ENCODE measurements at regions not wholly inside any gene's neighbourhood (a gene's known extent, or its start where the extent isn't known, plus 50 kb on each side); places are given as distances from the start of the nearest gene placed in this dataset.

DNA sequence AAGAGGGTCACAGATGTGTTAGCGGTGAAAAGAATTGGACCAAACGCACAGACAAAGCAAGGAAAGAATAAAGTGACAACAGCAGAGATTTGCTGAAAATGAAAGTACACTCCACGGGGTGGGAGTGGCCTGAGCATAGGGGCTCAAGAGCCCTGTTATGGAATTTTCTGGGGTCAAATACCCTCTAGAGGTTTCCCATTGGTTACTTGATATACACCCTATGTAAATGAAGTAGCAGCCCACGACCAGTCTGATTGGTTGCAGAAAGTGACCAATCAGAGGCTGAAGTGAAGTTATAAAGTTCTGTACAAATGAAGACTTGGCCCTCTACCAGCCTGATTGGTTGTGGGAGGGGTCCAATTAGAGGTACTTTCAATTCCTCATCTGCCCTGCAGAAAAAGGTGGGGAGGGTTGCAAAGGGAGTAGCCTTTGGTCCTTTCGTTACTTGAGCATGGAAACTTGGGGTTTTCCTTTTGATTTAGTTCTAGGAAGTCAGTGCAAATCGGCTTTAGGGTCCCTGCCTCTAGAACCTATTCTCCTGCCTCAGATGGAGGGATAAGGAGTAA is 125.6 kb upstream of the PRPS1L1 start:
- no peak for DNase-seq (ENCODE audit: low spot score)

DNA sequence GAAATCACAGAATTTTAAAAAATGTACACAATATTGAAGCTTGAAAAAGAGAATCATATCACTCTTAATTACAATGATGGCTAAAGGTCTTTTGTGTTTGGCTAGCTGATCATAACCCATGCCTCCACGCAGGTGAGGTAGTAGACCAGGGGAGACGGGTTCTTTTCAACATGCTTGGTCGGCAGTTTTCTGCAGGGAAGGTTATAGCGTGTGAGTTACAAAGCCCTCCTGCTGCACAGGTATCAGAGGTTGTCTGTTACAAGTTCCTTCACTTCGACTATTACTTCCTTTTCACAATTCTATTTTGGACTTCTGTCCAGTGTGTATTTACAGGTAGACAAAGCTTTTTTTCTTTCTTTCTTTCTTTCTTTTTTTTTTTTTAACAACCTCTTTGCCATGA is 127.1 kb upstream of the PRPS1L1 start:
- DNase-seq (ENCODE audit: low spot score) = no peak

DNA sequence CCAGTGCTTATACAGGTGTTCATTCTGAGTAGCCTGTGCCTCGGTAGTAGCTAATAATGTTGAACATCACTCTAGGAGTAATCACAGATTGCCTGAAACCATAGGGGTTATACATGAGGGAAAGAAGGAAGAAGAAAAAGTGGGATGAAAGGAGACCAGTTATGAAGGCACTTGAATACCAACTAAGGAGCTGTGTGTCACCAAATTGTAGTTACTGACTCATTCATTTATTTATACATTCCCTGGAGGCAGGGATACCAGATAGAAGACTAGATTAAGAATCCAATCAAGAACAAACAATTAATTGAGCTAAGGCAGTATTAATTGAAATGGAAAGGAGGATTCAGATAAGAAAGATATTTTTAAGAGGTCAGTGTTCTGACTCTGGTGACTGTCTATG is 129.6 kb upstream of the PRPS1L1 start:
- DNase-seq (ENCODE audit: low spot score) = no peak

DNA sequence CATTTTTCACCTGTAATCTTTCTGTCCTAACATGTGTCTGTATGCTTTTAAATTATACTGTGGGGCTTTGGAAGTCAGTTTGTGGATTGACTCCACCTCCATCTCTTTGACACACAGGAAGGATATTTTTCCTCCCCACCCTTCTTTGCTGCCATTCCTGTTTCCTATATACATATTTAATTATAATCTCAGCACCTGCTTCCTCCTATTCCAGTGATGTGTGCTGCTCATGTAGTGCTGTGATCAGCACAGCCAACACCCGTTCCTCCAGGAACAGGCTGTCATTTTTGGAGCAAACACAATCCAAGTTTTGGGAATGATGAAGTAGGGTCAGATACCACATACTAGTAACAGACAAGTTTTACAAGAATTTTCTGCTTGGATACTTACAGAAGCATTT is 135.0 kb upstream of the PRPS1L1 start:
- no peak for DNase-seq (ENCODE audit: low spot score)

DNA sequence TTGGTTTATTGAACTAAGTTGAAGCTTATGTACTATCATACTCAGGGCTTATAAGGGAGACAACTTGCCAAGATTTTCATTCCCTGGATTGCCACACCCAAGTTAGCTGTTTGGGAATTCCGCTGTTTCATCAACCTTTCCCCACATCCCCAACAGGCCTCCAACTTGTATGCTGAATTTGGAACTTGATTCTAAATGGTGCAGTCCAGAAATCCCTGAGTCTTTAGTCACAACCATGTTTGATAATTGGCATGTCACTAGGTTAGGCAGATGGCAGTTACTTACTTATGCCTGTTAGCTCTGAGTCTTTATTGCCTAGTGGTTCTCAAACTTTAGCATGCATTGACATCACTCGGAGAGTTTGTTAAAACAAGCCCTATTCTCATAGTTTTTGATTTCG is 135.4 kb upstream of the PRPS1L1 start:
- DNase-seq (ENCODE audit: low spot score) = no peak

DNA sequence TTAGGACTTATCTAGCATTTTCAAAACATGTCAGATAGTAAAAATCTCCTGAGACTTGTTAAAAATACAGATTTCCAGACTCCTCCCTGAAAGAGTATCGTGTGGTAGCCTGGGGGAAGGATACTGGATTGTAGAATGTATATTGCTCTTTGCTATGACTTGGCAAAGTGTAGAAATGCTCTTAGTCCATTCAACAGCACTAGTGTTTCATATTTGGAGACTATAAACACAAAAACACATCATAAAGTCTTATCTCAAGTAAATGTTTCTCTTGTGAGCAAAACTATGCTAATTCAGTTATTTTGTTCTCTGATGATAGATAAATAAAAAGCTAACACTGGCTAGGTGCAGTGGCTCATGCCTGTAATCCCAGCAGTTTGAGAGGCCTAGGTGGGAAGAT is 137.5 kb upstream of the PRPS1L1 start:
- DNase-seq (ENCODE audit: low spot score) = no peak

DNA sequence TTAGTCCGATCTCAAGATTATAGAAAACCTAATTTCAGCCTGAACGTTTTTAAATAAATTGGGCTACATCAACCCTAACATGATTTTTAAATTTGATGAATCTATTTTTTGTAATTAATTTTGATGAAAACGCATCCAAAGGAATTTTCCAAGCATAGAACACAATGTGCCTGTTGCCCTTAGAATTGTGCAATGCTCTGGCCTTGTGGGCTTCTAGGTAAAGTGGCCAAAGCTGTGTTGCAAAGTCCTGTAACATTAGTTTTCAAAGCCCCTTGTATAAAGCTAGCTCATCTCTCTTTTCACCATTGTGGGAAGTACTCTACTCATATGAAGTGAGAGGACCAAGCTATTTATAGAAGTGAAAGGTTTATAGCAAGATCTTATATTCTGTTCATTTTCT is 138.4 kb upstream of the PRPS1L1 start:
- no peak for DNase-seq (ENCODE audit: low spot score)

DNA sequence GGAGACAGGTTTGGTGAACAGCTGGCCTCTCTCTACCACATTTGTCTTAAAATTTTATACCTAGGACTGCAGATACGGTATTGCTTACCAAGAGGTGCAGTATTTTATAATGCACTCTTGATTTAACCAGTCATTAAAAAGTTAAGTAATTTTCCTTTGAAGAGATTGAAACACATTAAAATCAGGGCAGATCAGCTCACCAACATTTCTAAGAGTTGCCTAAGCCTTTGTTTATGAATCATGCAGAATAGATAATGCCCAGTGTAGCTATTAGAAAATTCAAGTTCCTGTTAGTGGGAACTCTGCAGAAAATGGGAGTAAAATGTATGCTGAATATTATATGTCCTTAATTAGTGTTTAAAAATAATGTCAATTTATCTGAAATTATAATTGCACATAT is 140.2 kb upstream of the PRPS1L1 start:
- no peak for DNase-seq (ENCODE audit: low spot score)

DNA sequence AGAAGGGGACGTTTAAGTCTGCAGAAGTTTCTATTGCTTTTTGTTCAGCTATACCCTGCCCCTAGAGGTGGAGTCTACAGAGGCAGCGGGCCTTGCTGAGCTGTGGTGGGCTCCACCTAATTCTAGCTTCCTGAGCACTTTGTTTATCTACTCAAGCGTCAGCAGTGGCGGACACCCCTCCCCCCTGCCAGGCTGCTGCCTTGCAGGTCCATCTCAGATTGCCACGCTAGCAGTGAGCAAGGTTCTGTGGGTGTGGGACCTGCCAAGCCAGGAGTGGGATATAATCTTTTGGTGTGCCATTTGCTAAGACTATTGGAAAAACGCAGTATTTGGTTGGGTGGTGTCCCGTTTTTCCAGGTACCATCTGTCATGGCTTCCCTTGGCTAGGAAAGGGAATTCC is 147.3 kb upstream of the PRPS1L1 start:
- DNase-seq (ENCODE audit: low spot score) = no peak

DNA sequence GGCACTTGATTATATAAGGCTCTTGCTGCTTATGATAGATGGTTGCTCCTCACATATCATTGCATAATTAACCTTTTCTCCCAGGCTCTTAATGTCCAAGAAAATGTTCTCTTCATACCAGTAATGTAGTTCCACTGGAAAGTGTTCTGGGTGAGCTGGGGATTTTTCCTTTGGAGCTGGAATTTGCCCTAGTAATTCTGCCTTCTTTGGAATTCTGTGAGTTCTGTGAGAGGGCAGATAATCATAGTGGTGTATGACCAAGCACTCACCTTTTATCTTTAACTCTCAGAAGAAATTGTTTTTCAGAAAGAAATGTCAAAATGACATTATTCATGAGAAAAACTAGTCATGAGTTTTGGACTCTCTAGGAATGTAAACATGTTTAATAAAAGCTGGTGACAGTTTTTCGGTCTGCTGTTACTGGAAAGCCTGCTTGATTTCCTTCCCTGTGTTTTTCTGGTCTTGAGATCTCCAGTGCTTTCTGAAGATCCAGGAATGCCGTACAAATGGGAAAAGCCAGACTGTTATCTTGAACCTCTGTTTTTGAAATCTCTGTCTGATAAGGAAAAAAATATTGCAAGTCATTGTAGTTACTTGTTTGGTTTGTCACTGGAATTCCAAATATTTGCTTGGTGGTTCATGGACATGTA is 148.3 kb upstream of the PRPS1L1 start:
- DNase-seq (ENCODE audit: low spot score) = no peak

DNA sequence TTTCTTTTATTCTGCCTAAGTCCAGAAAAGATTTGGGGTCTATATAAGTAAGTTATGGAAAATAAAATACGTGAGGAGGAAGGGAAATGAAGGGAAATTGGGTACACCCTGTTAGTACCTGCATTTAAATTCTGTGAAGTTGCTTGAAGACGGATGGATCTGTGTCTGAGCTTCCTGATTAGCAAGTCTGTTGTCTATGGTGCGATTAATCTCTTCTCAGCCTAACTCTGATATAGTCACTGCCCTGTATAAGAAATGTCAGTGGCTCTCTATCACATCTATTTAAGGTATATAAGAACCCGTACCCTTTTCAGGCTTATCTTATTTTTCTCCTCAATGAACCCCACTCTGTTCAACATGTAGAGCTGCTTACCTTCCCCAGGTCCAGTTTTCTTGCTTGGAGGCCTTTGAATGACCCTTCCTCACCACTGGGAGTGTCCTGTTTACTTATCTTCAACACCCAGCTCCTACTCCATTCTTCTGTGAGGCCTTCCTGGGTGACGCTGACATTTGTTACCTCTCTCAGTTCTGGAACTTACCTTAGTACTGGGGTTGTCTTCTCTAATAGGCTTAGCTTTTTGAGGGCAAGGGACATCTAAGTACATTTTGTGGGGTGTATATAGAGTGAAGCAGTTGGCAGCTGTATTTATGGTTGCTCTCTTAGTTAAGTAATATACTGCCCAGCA is 149.6 kb upstream of the PRPS1L1 start:
- no peak for DNase-seq (ENCODE audit: low spot score)

DNA sequence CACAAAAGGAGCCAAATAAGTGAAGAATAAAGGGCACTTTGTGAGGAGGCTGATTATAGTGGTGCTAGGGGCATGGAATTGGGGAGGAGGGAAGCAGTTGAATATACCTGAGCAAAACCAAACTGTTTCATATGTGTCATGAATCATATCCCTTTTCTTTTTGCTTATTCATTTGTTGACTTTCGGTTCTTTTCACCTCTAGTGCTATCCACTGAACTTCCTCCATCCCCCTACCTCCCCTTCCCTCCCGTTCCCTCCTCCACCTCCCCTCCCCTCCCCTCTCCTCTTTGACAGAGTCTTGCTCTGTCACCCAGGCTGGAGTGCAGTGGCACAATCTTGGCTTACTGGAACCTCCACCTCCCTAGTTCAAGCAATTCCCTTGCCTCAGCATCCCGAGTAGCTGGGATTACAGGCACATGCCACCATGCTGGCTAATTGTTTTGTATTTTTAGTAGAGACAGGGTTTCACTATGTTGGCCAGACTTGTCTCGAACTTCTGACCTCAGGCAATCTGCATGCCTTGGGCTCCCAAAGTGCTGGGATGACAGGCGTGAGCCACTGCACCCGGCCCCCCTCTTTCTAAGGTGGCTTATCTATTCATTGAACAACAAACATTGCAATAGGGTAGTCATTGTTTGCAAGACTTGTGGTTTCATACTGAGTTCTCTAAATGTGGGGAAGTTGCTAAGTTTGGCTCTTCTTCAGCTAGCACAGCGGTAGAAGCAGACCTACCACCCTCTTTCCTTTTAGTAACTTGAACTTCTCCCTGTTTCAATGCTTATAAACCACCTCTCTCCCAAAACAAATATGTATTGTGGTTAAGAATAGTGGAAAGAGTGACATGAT is 150.4 kb upstream of the PRPS1L1 start:
- peak; percentile 9 for DNase-seq (ENCODE audit: low spot score)

DNA sequence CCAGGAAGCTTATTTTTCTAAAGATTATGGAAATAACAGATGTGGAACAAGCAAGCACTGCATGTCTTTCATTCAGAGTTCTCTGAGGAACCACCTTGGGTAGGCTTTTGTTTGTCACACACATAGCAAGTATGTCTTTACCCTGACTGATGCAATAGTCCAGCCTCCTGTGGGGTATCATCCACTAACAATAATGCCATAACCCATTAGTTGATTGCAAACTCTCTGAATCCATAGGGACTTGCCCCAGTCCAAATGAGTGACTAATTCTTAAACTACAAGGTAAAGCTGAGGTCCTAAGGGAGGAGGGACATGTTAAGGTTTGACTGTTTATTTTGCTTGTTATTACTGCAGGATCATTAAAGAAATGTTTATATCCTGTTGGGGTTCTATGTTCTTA is 151.4 kb upstream of the PRPS1L1 start:
- no peak for DNase-seq (ENCODE audit: low spot score)

DNA sequence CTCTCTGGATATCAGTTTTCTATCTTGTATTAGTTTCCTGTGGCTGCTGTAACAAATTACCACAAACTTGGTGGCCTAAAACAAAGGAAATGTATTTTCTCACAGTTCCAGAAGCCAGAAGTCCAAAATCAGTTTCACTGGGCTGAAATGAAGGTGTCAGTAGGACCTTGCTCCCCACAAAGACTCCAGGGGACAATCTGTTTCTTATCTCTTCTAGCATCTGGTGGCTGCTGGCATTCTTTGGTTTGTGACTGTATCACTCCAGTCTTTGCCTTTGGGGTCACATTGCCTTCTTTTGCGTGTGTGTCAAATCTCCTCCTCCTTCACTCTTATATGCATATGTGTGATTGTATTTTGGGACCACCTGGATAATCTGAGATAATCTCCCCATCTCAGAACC is 153.0 kb upstream of the PRPS1L1 start:
- DNase-seq (ENCODE audit: low spot score) = no peak

DNA sequence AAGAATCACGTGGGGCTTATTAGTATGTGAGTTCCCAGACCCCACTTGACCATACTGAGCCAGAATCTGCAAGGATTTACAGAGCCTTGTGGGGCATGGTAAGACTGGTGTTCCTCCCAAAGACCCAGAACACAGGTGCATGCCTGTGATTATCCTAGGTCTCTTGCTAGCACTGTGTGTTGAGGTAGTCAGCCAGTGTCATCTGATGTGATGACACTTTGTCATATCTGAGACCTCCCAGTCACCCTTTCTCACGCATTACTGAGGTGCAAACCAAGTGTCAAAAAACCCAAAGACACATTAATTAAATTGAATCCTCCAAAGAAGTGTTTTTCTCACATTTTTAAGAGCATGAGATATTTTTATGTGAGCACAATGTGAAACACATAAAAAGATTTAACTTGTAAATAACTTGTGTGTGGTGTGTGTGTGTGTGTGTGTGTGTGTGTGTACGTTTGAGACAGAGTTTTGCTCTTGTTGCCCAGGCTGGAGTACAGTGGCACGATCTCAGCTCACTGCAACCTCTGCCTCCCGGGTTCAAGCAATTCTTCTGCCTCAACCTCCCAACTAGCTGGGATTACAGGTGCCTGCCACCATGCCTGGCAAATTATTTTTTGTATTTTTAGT is 162.0 kb upstream of the PRPS1L1 start:
- DNase-seq (ENCODE audit: low spot score) = no peak

DNA sequence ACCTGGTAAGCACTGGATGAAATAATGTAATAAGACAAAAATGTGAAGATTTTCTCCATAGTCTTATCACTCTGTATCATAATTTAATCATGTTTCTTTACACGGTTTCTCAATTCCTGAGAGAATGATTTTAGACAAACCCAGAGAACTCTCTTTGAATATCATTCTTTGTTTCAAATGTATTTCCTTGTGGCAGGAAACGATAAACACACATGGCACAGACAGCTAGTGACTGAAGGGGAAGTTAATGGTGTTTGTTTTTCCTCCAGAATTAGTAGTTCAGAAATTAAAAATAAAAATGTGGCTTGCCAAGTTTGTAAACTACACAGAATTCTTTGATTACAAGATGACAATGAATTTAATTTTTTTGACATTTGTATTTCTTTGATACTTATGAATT is 163.7 kb upstream of the PRPS1L1 start:
- no peak for DNase-seq (ENCODE audit: low spot score)

DNA sequence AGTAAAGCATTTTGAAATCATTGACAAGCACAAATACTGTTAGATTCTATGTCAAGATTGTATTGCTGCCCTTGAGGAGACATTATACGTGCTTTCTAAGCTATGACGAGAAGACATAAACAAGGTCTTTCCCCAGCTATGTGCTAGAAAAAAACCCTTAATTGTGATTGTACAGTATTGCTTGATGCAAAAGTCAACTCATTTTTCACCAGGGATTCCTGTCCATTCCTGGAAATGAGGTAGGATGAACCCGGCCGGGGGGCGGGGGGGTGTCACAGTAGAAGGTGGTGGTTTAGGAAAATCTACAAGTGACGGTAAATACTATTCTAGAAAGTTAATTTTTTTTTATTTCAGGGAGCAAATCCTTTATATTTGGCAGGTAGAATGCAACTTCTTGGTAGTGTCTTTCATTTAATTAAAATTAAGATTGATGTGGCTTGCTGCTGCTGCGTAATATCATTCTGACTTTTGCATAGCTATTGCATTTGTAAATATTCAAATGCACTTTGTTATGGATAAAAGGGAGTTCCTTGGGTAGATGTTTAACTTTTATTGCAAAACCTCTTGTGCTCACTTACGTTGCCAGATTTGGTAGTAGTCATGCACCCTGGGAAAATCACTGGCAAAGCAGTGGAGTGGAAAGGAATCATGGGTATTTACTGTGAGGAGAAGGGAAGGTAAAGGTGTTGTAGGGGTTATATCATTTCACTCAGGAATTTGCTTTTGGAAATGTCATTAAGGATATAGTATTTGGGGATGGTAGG is 164.4 kb upstream of the PRPS1L1 start:
- no peak for DNase-seq (ENCODE audit: low spot score)

DNA sequence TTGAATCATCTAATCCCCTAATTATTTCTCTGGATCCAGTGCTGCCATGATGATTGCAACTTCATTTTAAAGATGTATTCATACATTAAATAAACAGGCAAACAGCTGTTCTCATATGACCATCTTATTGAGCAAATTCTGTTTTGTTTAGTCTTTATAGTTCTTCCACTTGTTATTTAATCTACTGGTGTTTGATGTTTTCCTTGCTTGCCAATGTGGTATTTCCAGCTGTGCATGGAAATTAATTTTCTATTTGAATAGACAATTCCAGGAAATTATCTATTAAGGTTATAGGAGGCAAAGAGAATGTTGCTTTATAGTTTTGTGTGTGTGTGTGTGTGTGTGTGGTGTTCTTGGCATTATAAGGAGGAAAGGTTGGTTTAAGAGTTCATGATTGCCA is 167.0 kb upstream of the PRPS1L1 start:
- no peak for DNase-seq (ENCODE audit: low spot score)

DNA sequence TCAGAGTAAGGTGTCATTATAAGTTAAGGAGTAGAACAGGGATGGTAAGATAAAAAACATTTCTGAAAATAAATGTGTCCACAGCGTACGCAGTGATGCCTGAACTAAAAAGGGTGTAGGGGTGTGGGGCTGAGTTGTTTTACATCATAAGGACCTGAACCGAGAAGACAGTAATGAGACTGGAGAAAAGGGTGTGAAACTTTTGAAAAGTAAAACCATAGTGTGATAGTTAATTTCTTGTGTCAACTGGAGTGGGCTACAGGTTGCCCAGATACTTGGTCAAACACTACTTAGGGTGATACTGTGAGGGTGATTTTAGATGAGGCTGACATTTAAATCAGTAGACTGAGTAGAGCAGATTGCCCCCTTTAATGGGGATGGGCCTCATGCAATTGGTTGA is 169.0 kb upstream of the PRPS1L1 start:
- DNase-seq (ENCODE audit: low spot score) = no peak

DNA sequence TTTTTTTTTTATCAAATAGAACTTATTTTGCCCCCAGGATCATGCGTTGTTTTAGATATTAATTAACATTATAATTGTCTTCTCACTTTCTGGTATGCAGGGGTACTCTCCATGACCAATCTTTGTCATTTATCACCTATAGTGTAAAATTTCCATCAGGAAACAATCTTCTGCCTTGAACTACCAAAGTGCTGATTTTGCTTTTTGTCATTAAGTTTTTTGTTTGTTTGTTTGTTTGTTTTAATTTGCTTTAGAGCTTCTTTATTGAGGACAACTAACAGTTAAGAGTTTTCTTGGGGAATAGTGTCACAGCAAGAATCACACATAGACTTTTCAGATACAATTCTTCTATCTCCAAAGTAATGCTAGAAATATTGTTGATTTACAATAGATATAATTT is 171.2 kb upstream of the PRPS1L1 start:
- DNase-seq (ENCODE audit: low spot score) = no peak

DNA sequence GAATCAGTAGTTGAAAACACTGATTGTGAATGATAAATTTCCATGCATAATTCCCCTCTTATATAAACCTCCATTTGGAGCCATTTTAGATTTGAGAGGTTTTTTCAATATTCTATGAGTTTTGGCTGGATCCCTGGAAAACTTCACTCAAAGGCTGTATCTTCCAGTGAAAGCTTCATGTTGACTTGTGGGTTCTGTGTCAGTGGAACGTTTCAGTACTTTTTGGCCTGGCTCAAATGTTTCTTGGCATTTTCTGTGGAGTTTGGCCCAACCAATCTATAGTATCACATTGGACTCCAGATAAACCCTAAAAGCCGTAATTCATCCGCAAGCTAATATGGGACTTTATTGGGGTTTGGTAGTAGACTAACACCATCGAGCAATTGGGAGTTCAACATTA is 172.6 kb upstream of the PRPS1L1 start:
- DNase-seq (ENCODE audit: low spot score) = no peak

DNA sequence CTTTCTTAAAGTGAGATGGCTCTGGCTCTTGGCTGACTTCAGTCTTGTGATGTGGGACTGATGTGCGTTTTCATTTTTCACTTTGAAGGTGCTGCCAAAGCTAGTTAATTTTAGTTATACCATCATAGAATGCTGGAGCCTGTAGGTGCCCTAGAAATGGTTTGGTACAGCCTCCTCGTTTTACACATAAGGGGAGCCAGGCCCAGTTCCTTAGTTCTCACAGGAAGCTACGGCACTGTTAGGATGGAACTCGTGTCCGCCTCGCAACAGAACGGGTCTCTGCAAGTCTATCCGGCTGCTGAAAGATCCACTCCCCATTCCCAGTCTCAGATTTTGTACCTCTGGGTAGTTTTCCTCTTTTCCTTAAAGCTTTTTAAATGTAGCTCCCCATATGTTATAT is 173.2 kb upstream of the PRPS1L1 start:
- no peak for DNase-seq (ENCODE audit: low spot score)
